Trophoblast cell (in vitro differentiated cells and primary cell): ENCODE measurements at regions not wholly inside any gene's neighbourhood (a gene's known extent, or its start where the extent isn't known, plus 50 kb on each side); places are given as distances from the start of the nearest gene placed in this dataset.

ENCODE experiments used
- DNase-seq, 2 donors: peaks; one replicate each; pipeline ENCODE4 v3.0.0-alpha.2; 2016
- H2AFZ ChIP-seq: 2 replicates; pipeline ENCODE4 v1.6.1; 2013; ENCODE audit warnings: low read length, moderate library complexity, mild to moderate bottlenecking; ENCODE audit not compliant: insufficient read depth, poor library complexity
- H2AK5ac ChIP-seq: 2 replicates; pipeline ENCODE4 v1.6.1; 2013; ENCODE audit warnings: mild to moderate bottlenecking, low read length
- H2BK120ac ChIP-seq: 2 replicates; pipeline ENCODE4 v1.6.1; 2013; ENCODE audit warnings: low read length, mild to moderate bottlenecking, moderate library complexity; ENCODE audit not compliant: insufficient read depth, poor library complexity
- H2BK12ac ChIP-seq: 2 replicates; pipeline ENCODE4 v1.6.1; 2013; ENCODE audit warnings: mild to moderate bottlenecking, low read length, moderate library complexity
- H2BK5ac ChIP-seq: 2 replicates; pipeline ENCODE4 v1.6.1; 2013; ENCODE audit warnings: low read length, low read depth, moderate library complexity, mild to moderate bottlenecking; ENCODE audit not compliant: poor library complexity
- H3K14ac ChIP-seq: 2 replicates; pipeline ENCODE4 v1.6.1; 2013; ENCODE audit warnings: mild to moderate bottlenecking, low read length
- H3K18ac ChIP-seq: 2 replicates; pipeline ENCODE4 v1.6.1; 2013; ENCODE audit warnings: mild to moderate bottlenecking, low read length
- H3K23ac ChIP-seq: 2 replicates; pipeline ENCODE4 v1.6.1; 2013; ENCODE audit warnings: low read length
- H3K27ac ChIP-seq: 2 replicates; pipeline ENCODE4 v1.5.1; 2013; ENCODE audit warnings: low read depth, mild to moderate bottlenecking, inconsistent platforms, low read length, moderate library complexity
- H3K27me3 ChIP-seq: 2 replicates; pipeline ENCODE4 v1.6.1; 2013; ENCODE audit warnings: inconsistent platforms, mild to moderate bottlenecking, low read length, moderate library complexity; ENCODE audit not compliant: insufficient read depth
- H3K36me3 ChIP-seq, 2 experiments: 1 replicate in 1 of 2; 2 replicates in 1 of 2; pipeline ENCODE4 v1.6.1; 2013; ENCODE audit warnings: low read length in 2 of 2, mild to moderate bottlenecking in 2 of 2, moderate library complexity in 1 of 2; ENCODE audit not compliant: insufficient read depth in 2 of 2, control insufficient read depth in 1 of 2
- H3K4ac ChIP-seq: 2 replicates; pipeline ENCODE4 v1.6.1; 2013; ENCODE audit warnings: low read depth, mild to moderate bottlenecking, low read length, moderate library complexity
- H3K4me1 ChIP-seq, 2 experiments: 1 replicate in 1 of 2; 2 replicates in 1 of 2; pipeline ENCODE4 v1.6.1; 2013; ENCODE audit warnings: low read length in 2 of 2, mild to moderate bottlenecking in 2 of 2, moderate library complexity in 1 of 2; ENCODE audit not compliant: insufficient read depth in 2 of 2, control insufficient read depth in 1 of 2
- H3K4me2 ChIP-seq: 2 replicates; pipeline ENCODE4 v1.6.1; 2013; ENCODE audit warnings: inconsistent platforms, mild to moderate bottlenecking, low read length, moderate library complexity
- H3K4me3 ChIP-seq: 2 replicates; pipeline ENCODE4 v1.5.1; 2013; ENCODE audit warnings: mild to moderate bottlenecking, low read depth, low read length, inconsistent platforms
- H3K79me1 ChIP-seq: one replicate; pipeline ENCODE4 v1.6.1; 2013; ENCODE audit warnings: low read length
- H3K79me2 ChIP-seq: 2 replicates; pipeline ENCODE4 v1.6.1; 2013; ENCODE audit warnings: low read length, mild to moderate bottlenecking; ENCODE audit not compliant: control insufficient read depth, insufficient read depth, poor library complexity
- H3K9ac ChIP-seq: 2 replicates; pipeline ENCODE4 v1.6.1; 2013; ENCODE audit warnings: mild to moderate bottlenecking, low read length
- H3K9me3 ChIP-seq: 2 replicates; pipeline ENCODE4 v1.6.1; 2013; ENCODE audit warnings: low read depth, mild to moderate bottlenecking, control low read depth, inconsistent platforms, low read length; ENCODE audit not compliant: insufficient read depth
- H4K12ac ChIP-seq: 2 replicates; pipeline ENCODE4 v1.6.1; 2013; ENCODE audit warnings: low read depth, mild to moderate bottlenecking, low read length, moderate library complexity
- H4K8ac ChIP-seq: 2 replicates; pipeline ENCODE4 v1.6.1; 2013; ENCODE audit warnings: low read depth, mild to moderate bottlenecking, low read length, moderate library complexity
- H4K91ac ChIP-seq: one replicate; pipeline ENCODE4 v1.6.1; 2013; ENCODE audit warnings: low read depth, mild to moderate bottlenecking, low read length, moderate library complexity
- WGBS: extraction: QIAGEN DNeasy Blood & Tissue Kit; methylation state at CpG from one replicate; pipeline ENCODE4 v1.1.7; 2013; ENCODE audit warnings: missing lambda C conversion rate; ENCODE audit not compliant: insufficient read length, insufficient coverage; ENCODE audit errors: extremely low coverage; 5-methylcytosine and 5-hydroxymethylcytosine counted together

- H2AFZ ChIP-seq = no peak overlapping the region
- no peak overlapping the region for H4K91ac ChIP-seq
- peaks cover 0 to 5% of the 10 kb centered on the region in 2 experiments for H3K4me1 ChIP-seq
- H2BK5ac ChIP-seq = no peak overlapping the region
- H2AK5ac ChIP-seq = no peak overlapping the region
- H3K27ac ChIP-seq = no peak overlapping the region
- H2BK12ac ChIP-seq = no peak overlapping the region
- H3K23ac ChIP-seq = no peak overlapping the region
- no peak overlapping the region for H3K9ac ChIP-seq
- H3K4me3 ChIP-seq = no peak overlapping the region
- no peak overlapping the region for H4K12ac ChIP-seq
- no peaks in the 10 kb centered on the region for H3K36me3 ChIP-seq
- no peak overlapping the region for H3K4ac ChIP-seq
- no peaks in the 10 kb centered on the region for H3K79me2 ChIP-seq
- no peaks in the 10 kb centered on the region for H3K79me1 ChIP-seq
- H3K27me3 ChIP-seq = no peaks in the 10 kb centered on the region
- no peak overlapping the region for H3K4me2 ChIP-seq
- no peak overlapping the region for H2BK120ac ChIP-seq
- H3K9me3 ChIP-seq = no peaks in the 10 kb centered on the region
- WGBS = no CpG with 5 or more reads among the region's 3 CpGs
- no peak overlapping the region for H3K14ac ChIP-seq
- no peak for DNase-seq
- no peak overlapping the region for H3K18ac ChIP-seq
- H4K8ac ChIP-seq = no peak overlapping the region
These were observed 52.6 kb upstream of the ST8SIA6 start for GRCh38 chr10:17506856-17507471.

GRCh38 chr10:17506390-17506789, 52.0 kb upstream of the ST8SIA6 start:
- Histone ChIP-seq H3K79me2 (no peaks in the 10 kb centered on the region), H3K14ac (no peak overlapping the region), H2AK5ac (no peak overlapping the region), H3K4me3 (no peak overlapping the region), H4K8ac (no peak overlapping the region), H3K4me2 (no peak overlapping the region), H3K4ac (no peak overlapping the region), H3K79me1 (no peaks in the 10 kb centered on the region), H4K12ac (no peak overlapping the region), H3K9ac (no peak overlapping the region), H2BK5ac (no peak overlapping the region), H3K9me3 (no peaks in the 10 kb centered on the region), H3K36me3 (no peaks in the 10 kb centered on the region), H3K18ac (no peak overlapping the region), H3K27ac (no peak overlapping the region), H2BK12ac (no peak overlapping the region), H3K23ac (no peak overlapping the region), H4K91ac (no peak overlapping the region), H2BK120ac (no peak overlapping the region), H3K27me3 (no peaks in the 10 kb centered on the region), H2AFZ (no peak overlapping the region), H3K4me1 (peaks cover 0 to 5% of the 10 kb centered on the region in 2 experiments)
- WGBS = no CpG with 5 or more reads among the region's 6 CpGs
- no peak for DNase-seq

- Histone ChIP-seq H2BK120ac (no peak overlapping the region), H3K4me3 (no peak overlapping the region), H3K27me3 (no peaks in the 10 kb centered on the region), H3K4ac (no peak overlapping the region), H3K4me1 (peaks cover 0 to 5% of the 10 kb centered on the region in 2 experiments), H3K79me2 (no peaks in the 10 kb centered on the region), H3K27ac (no peak overlapping the region), H3K14ac (no peak overlapping the region), H3K9ac (no peak overlapping the region), H2AK5ac (no peak overlapping the region), H3K36me3 (no peaks in the 10 kb centered on the region), H3K79me1 (no peaks in the 10 kb centered on the region), H3K23ac (no peak overlapping the region), H3K4me2 (no peak overlapping the region), H4K8ac (no peak overlapping the region), H2BK5ac (no peak overlapping the region), H4K12ac (no peak overlapping the region), H4K91ac (no peak overlapping the region), H3K18ac (no peak overlapping the region), H2AFZ (no peak overlapping the region), H3K9me3 (no peaks in the 10 kb centered on the region), H2BK12ac (no peak overlapping the region)
- WGBS = no CpG with 5 or more reads among the region's 6 CpGs
- DNase-seq = peak in 1 of 2 donors; percentile 60
These were observed 50.3 kb upstream of the ST8SIA6 start for GRCh38 chr10:17504547-17505245.
